ENCODE measurements at regions not wholly inside any gene's neighbourhood (a gene's known extent, or its start where the extent isn't known, plus 50 kb on each side); places are given as distances from the start of the nearest gene placed in this dataset.
A peak's percentile ranks its signal among the peaks of the same experiment; 100 is the strongest.

DNA sequence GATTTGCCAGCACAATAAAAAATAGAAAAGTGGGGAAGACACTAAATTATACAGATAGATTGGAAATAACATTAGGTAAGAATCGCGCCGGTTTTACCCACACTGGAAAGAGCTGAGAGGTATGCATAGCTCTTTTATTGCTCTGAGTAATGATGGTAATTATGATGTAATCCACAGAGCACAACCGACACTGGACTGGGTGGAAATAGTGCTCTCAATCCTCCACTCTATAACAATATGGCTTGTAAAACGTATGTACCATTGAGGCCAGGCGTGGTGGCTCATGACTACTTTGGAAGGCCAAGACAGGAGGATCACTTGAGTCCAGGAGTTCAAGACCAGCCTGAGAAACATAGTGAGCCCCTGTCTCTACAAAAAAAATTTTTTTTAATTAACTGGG, 104.3 kb upstream of the RAPGEF2 start:
- H3K27me3 ChIP-seq = no peaks in the 10 kb centered on the region

DNA sequence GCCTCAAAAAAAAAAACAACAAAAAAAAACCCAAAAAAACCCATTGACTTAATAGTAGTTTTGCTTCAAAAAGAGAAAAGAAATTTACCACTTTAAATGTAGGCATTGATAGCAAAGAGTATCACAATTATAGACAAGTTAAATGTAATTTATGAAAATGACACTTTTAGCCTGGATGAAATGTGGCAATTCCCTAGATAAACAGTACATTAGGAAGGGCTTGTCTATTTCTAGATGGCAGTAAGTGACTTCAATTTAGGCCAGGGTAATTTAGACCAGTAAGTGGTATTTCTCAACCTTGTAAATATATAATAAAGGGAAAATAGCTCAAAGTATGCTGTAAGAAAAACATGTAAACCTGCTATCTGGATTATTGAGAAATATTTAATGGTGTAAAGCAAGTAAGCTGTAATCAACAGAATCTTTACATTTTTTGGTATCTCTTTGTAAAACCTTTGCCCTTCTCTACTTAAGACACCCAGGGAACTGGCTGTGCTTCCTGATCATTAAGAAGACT, 103.7 kb upstream of the RAPGEF2 start:
- Histone ChIP-seq H3K4me3 (ENCODE audit: low read depth in 1 of 2, low read length in 1 of 2) (no peak overlapping the region), H3K27ac (no peak overlapping the region), H3K36me3 (no peaks in the 10 kb centered on the region), H3K9me3 (no peaks in the 10 kb centered on the region), H3K27me3 (no peaks in the 10 kb centered on the region), H3K4me1 (ENCODE audit: control insufficient read depth in 1 of 2, insufficient read depth in 1 of 2, low read depth in 1 of 2, low read length in 1 of 2) (no peaks in the 10 kb centered on the region)
- TF ChIP-seq, protein P1, sequence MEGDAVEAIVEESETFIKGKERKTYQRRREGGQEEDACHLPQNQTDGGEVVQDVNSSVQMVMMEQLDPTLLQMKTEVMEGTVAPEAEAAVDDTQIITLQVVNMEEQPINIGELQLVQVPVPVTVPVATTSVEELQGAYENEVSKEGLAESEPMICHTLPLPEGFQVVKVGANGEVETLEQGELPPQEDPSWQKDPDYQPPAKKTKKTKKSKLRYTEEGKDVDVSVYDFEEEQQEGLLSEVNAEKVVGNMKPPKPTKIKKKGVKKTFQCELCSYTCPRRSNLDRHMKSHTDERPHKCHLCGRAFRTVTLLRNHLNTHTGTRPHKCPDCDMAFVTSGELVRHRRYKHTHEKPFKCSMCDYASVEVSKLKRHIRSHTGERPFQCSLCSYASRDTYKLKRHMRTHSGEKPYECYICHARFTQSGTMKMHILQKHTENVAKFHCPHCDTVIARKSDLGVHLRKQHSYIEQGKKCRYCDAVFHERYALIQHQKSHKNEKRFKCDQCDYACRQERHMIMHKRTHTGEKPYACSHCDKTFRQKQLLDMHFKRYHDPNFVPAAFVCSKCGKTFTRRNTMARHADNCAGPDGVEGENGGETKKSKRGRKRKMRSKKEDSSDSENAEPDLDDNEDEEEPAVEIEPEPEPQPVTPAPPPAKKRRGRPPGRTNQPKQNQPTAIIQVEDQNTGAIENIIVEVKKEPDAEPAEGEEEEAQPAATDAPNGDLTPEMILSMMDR (IDR thresholded peaks at IDR 0.05) = no peak

More for the DNA sequence above, 104.3 kb upstream of the RAPGEF2 start:
- H3K9me3 ChIP-seq = no peaks in the 10 kb centered on the region
- TF ChIP-seq, protein P1 (IDR thresholded peaks at IDR 0.05) = no peak
- no peaks in the 10 kb centered on the region for H3K36me3 ChIP-seq
- H3K4me3 ChIP-seq (ENCODE audit: low read depth in 1 of 2, low read length in 1 of 2) = no peak overlapping the region
- no peaks in the 10 kb centered on the region for H3K4me1 ChIP-seq (ENCODE audit: control insufficient read depth in 1 of 2, insufficient read depth in 1 of 2, low read depth in 1 of 2, low read length in 1 of 2)
- no peak overlapping the region for H3K27ac ChIP-seq

DNA sequence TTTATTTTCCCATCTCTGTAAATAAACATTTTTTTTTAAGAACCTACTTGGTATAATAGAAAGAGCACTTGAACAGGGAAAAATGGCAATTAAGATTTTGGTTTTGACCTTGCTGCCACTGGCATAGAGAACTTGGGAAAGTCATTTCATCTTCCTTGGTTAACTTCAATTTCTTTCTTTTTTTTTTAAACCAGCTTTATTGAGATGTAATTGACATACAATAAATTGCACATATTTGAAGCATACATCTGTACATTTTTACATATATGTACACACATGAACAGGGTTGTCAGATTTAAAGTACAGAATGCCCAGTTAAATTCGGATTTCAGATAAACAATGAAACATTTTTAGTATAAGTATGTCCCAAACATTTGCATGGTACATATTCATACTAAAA, 103.0 kb upstream of the RAPGEF2 start:
- TF ChIP-seq, protein P1 (IDR thresholded peaks at IDR 0.05) = no peak
- H3K27me3 ChIP-seq = no peaks in the 10 kb centered on the region
- H3K36me3 ChIP-seq = no peaks in the 10 kb centered on the region
- no peaks in the 10 kb centered on the region for H3K9me3 ChIP-seq
- no peak overlapping the region for H3K27ac ChIP-seq
- no peak overlapping the region for H3K4me3 ChIP-seq (ENCODE audit: low read depth in 1 of 2, low read length in 1 of 2)
- no peaks in the 10 kb centered on the region for H3K4me1 ChIP-seq (ENCODE audit: control insufficient read depth in 1 of 2, insufficient read depth in 1 of 2, low read depth in 1 of 2, low read length in 1 of 2)

DNA sequence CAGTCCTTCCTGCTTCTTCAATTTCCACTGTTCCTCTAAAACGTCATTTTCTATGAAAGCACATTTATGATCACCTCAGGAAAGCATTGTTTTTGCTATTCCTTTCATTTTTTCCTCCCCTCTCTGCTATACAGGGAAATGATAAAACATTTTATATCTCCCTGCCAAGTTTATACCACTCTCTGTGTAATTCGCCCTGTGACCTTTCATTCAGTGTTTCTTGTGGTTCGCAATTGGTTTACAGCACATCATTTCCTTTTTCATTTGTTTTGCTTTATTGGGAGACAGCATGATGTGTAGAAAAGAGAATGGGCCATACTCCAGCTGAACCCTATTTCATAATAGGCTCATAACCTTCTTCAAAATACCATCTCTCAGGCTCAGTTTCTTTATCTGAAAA, 99.9 kb upstream of the RAPGEF2 start:
- TF ChIP-seq, protein P1 (IDR thresholded peaks at IDR 0.05) = no peak
- H3K36me3 ChIP-seq = no peaks in the 10 kb centered on the region
- no peak overlapping the region for H3K27ac ChIP-seq
- no peaks in the 10 kb centered on the region for H3K9me3 ChIP-seq
- H3K4me1 ChIP-seq (ENCODE audit: control insufficient read depth in 1 of 2, insufficient read depth in 1 of 2, low read depth in 1 of 2, low read length in 1 of 2) = no peaks in the 10 kb centered on the region
- H3K4me3 ChIP-seq (ENCODE audit: low read depth in 1 of 2, low read length in 1 of 2) = no peak overlapping the region
- H3K27me3 ChIP-seq = no peaks in the 10 kb centered on the region

DNA sequence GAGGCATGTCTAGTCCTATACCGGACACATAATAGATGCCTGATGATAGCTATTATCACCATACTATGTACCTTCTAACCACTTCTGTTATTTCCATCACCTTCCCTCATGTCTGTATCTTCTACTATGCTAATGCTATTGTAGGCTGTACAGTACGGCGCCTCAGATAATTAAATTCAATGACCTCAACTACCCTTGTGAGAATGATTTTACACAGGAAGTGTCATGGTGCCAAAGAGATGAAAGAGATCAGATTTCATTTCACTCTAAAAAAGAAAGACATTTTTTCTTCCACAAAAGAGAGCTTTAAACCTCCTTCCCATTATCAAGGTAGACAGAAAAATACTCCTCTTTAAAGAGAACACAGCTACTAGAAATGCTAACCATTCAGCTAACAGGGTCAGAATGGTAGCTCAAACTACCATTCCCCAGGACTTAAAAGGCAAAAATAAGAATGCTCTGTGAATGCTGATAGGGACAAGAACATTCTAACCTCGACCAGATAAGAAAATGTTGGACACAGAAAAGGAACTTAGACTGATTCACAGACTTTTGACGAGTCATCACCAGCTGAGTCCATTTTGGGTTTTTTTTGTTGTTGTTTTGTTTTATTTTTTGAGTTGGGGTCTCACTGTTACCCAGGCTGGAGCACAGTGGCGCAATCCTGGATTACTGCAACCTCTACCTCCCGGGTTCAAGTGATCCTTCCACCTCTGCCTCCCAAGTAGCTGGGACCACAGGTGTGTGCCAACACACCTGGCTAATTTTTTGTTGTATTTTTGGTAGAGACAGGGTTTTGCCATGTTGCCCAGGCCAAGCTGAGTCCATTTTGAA, 99.2 kb upstream of the RAPGEF2 start:
- Histone ChIP-seq H3K27ac (peak overlapping the region; percentile 47), H3K4me1 (ENCODE audit: control insufficient read depth in 1 of 2, insufficient read depth in 1 of 2, low read depth in 1 of 2, low read length in 1 of 2) (no peaks in the 10 kb centered on the region), H3K4me3 (ENCODE audit: low read depth in 1 of 2, low read length in 1 of 2) (no peak overlapping the region), H3K36me3 (no peaks in the 10 kb centered on the region), H3K9me3 (no peaks in the 10 kb centered on the region), H3K27me3 (no peaks in the 10 kb centered on the region)
- TF ChIP-seq, protein P1 (IDR thresholded peaks at IDR 0.05) = no peak

All from neutrophil (primary cell).